HepG2 (cell line): ENCODE measurements at regions not wholly inside any gene's neighbourhood (a gene's known extent, or its start where the extent isn't known, plus 50 kb on each side); places are given as distances from the start of the nearest gene placed in this dataset.

ENCODE experiments used
- ATAC-seq: fragments of 200-7000 bp; cut with Tn5 transposase; 3 replicates; pipeline ENCODE4 v1.9.1; 2020; ENCODE audit warnings: mild to moderate bottlenecking, moderate library complexity
- BruUV-seq: library from RNA; stranded (reverse); fragments of 400-500 nt; replicated peaks from 2 replicates; lab custom pipeline; 2021; lab: Mats Ljungman, UMichigan
- CTCF ChIA-PET: fragments of 300-600 bp; formaldehyde crosslinking; extraction: SDS; loops from one replicate; lab custom pipeline; 2021; ENCODE audit warnings: low total read pairs, inconsistent platforms, low intra/inter-chr PET ratio; lab: Yijun Ruan, JAX
- POLR2A ChIA-PET: fragments of 350-600 bp; sonication (Branson Sonifier 250); formaldehyde crosslinking; loops from one replicate; lab custom pipeline; 2020; ENCODE audit warnings: antibody characterized with exemption, inconsistent platforms; lab: Yijun Ruan, JAX
- DNase-seq: peaks from one replicate; pipeline ENCODE4 v3.0.0-alpha.2; 2015; ENCODE audit warnings: low spot score
- FAIRE-seq: peaks from 3 replicates; lab custom pipeline; 2011; peaks lifted over from hg19 to GRCh38; lab: Jason Lieb, UNC
- H2AFZ ChIP-seq: one replicate; pipeline ENCODE4 v1.6.1; 2011; ENCODE audit warnings: low read length, inconsistent platforms
- H3K27ac ChIP-seq: fragments of 300-600 bp; 3 replicates; pipeline ENCODE4 v1.8.0; 2011; ENCODE audit warnings: mixed run types, mild to moderate bottlenecking, mixed read lengths, low read length, inconsistent platforms; ENCODE audit not compliant: insufficient read depth; ENCODE audit errors: extremely low read length
- H3K27me3 ChIP-seq, 2 experiments: fragments of 200-600 bp in 1 of 2; 2 replicates in 1 of 2; 3 replicates in 1 of 2; pipeline versions ENCODE4 v1.6.0 to v1.8.0; 2011; ENCODE audit warnings: low read length in 2 of 2, mild to moderate bottlenecking in 2 of 2, moderate library complexity in 2 of 2, inconsistent platforms in 1 of 2; ENCODE audit not compliant: insufficient read depth in 2 of 2, control insufficient read depth in 1 of 2
- H3K36me3 ChIP-seq, 2 experiments: fragments of 200-600 bp in 1 of 2; replicated peaks in 1 of 2; 2 replicates in 1 of 2; 3 replicates in 1 of 2; pipeline versions ENCODE4 v1.5.1 to v1.8.0; 2011; ENCODE audit warnings: low read length in 2 of 2, inconsistent platforms in 1 of 2; ENCODE audit not compliant: insufficient read depth in 2 of 2, control insufficient read depth in 1 of 2
- H3K4me1 ChIP-seq: 2 replicates; pipeline ENCODE4 v1.5.1; 2012; ENCODE audit warnings: low read length, inconsistent platforms; ENCODE audit not compliant: insufficient read depth
- H3K4me2 ChIP-seq: 2 replicates; pipeline ENCODE4 v1.6.0; 2011; ENCODE audit warnings: low read depth, low read length, inconsistent platforms
- H3K4me3 ChIP-seq, 3 experiments: fragments of 200-600 bp in 1 of 3; sonication (generic), shearing (Covaris generic) in 1 of 3; replicated peaks in 1 of 3; 2 replicates each; pipeline ENCODE4 v1.5.1; 2011 to 2016; ENCODE audit warnings: low read length in 3 of 3, inconsistent platforms in 2 of 3, low read depth in 2 of 3, mild to moderate bottlenecking in 2 of 3, control low read depth in 1 of 3, mixed read lengths in 1 of 3; ENCODE audit not compliant: insufficient read depth in 1 of 3
- H3K79me2 ChIP-seq: one replicate; pipeline ENCODE4 v1.6.1; 2011; ENCODE audit warnings: low read length, inconsistent platforms; ENCODE audit not compliant: insufficient read depth
- H3K9ac ChIP-seq: 2 replicates; pipeline ENCODE4 v1.6.0; 2011; ENCODE audit warnings: mild to moderate bottlenecking, low read depth, low read length, inconsistent platforms; ENCODE audit not compliant: insufficient read depth
- H3K9me3 ChIP-seq: 2 replicates; pipeline ENCODE4 v1.5.1; 2012; ENCODE audit warnings: mild to moderate bottlenecking, low read length
- H4K20me1 ChIP-seq: 2 replicates; pipeline ENCODE4 v1.6.0; 2011; ENCODE audit warnings: inconsistent platforms, mild to moderate bottlenecking, low read length, moderate library complexity; ENCODE audit not compliant: insufficient read depth
- BRCA1 ChIP-seq: sonication (generic); formaldehyde crosslinking; IDR thresholded peaks from 2 replicates; pipeline ENCODE4 v1.4.0; 2020; ENCODE audit warnings: missing genetic modification reagents
- EED ChIP-seq: sonication (generic); formaldehyde crosslinking; IDR thresholded peaks from 2 replicates; pipeline ENCODE4 v1.5.0; 2020; ENCODE audit warnings: mild to moderate bottlenecking, missing genetic modification reagents
- ETV5 ChIP-seq: IDR thresholded peaks from 2 replicates; pipeline ENCODE4 v1.6.1; 2018; ENCODE audit warnings: missing biosample characterization, missing genetic modification reagents, inconsistent platforms, borderline replicate concordance
- HIC2 ChIP-seq: sonication (generic); formaldehyde crosslinking; IDR thresholded peaks from 2 replicates; pipeline ENCODE4 v1.9.0; 2022; ENCODE audit warnings: low read depth, missing genetic modification reagents
- HMG20B ChIP-seq: conservative IDR thresholded peaks from 2 replicates; pipeline ENCODE4 v1.6.1; 2016; ENCODE audit warnings: missing genetic modification reagents, missing compliant biosample characterization
- IKZF5 ChIP-seq: IDR thresholded peaks from 2 replicates; pipeline ENCODE4 v1.6.1; 2018; ENCODE audit warnings: missing genetic modification reagents, mild to moderate bottlenecking, missing compliant biosample characterization
- LBX2 ChIP-seq: sonication (generic); formaldehyde crosslinking; IDR thresholded peaks from 2 replicates; pipeline ENCODE4 v1.5.0; 2020; ENCODE audit warnings: missing genetic modification reagents, mild to moderate bottlenecking, borderline replicate concordance
- MYPOP ChIP-seq: sonication (generic); formaldehyde crosslinking; IDR thresholded peaks from 2 replicates; pipeline ENCODE4 v1.8.1; 2023; ENCODE audit warnings: mild to moderate bottlenecking, moderate library complexity, missing genetic modification reagents
- PHF21A ChIP-seq: sonication (generic); formaldehyde crosslinking; IDR thresholded peaks from 2 replicates; pipeline ENCODE4 v1.5.0; 2020; ENCODE audit warnings: mild to moderate bottlenecking, missing genetic modification reagents
- PRDM10 ChIP-seq: sonication (generic); formaldehyde crosslinking; IDR thresholded peaks from 2 replicates; pipeline ENCODE4 v1.4.0; 2020; ENCODE audit warnings: low read depth, missing genetic modification reagents
- REXO4 ChIP-seq: sonication (generic); formaldehyde crosslinking; IDR thresholded peaks from 2 replicates; pipeline ENCODE4 v1.8.0; 2022; ENCODE audit warnings: missing genetic modification reagents, mild to moderate bottlenecking, borderline replicate concordance
- SP140L ChIP-seq: sonication (generic); formaldehyde crosslinking; IDR thresholded peaks from 2 replicates; pipeline ENCODE4 v1.4.0; 2020; ENCODE audit warnings: missing genetic modification reagents, borderline replicate concordance
- TARDBP ChIP-seq: sonication (generic); formaldehyde crosslinking; IDR thresholded peaks from 2 replicates; pipeline ENCODE4 v1.8.0; 2022; ENCODE audit warnings: mild to moderate bottlenecking, missing genetic modification reagents
- ZNF383 ChIP-seq: sonication (generic); formaldehyde crosslinking; IDR thresholded peaks from 2 replicates; pipeline ENCODE4 v1.4.0; 2020; ENCODE audit warnings: missing genetic modification reagents, mild to moderate bottlenecking, borderline replicate concordance
- ZNF556 ChIP-seq: sonication (generic); formaldehyde crosslinking; IDR thresholded peaks from 2 replicates; pipeline ENCODE4 v1.4.0; 2020; ENCODE audit warnings: mild to moderate bottlenecking, missing genetic modification reagents, borderline replicate concordance
- WGBS: methylation state at CpG from one replicate; pipeline ENCODE4 v1.1.6; 2017; ENCODE audit warnings: low lambda C conversion rate; 5-methylcytosine and 5-hydroxymethylcytosine counted together
- in situ Hi-C: cut with HindIII; loops from 2 replicates; pipeline ENCODE4 v1.10.0; 2017; ENCODE audit warnings: low pct_unique_long_range_greater_than_20kb; ENCODE audit not compliant: extremely low pct_ligation_motif_present
- intact Hi-C: fragments of 100-400 bp; cut with micrococcal nuclease; formaldehyde crosslinking; loops from one replicate; pipeline ENCODE4 v1.10.0; 2022; ENCODE audit not compliant: unreplicated experiment

GRCh38 chr2:31736695-31737454 is 156.1 kb upstream of the SRD5A2 start:
- Histone ChIP-seq H3K4me1 (peaks cover 21% of the 10 kb centered on the region), H3K79me2 (no peaks in the 10 kb centered on the region), H3K9me3 (no peaks in the 10 kb centered on the region), H4K20me1 (no peaks in the 10 kb centered on the region), H3K9ac (no peak overlapping the region), H3K27ac (no peak overlapping the region), H3K4me3 (no peak overlapping the region), H3K4me2 (peak overlapping the region; percentile 48), H3K27me3 (no peaks in the 10 kb centered on the region), H2AFZ (no peak overlapping the region), H3K36me3 (no peaks in the 10 kb centered on the region)
- ChIA-PET CTCF (no interaction called here), POLR2A (no interaction called here)
- in situ Hi-C loops (no loop called here), intact Hi-C loops (no loop called here)
- FAIRE-seq (peak; percentile 98), ATAC-seq (peak; percentile 96), DNase-seq (peak; percentile 74)
- 6% methylated on average over 6 of the region's 6 CpGs for WGBS
- no TSS peak for BruUV-seq
- TF ChIP-seq SP140L (CRISPR knock-in tag) (no peak), LBX2 (CRISPR knock-in tag) (no peak), PHF21A (peak; percentile 41), ETV5 (CRISPR knock-in tag) (peak; percentile 93), MYPOP (CRISPR knock-in tag) (no peak), HMG20B (CRISPR knock-in tag) (peak; percentile 36; the same call in 1 of the 2 replicates), IKZF5 (peak; percentile 41; the same call in 1 of the 2 replicates), ZNF556 (peak; percentile 76; the same call in 1 of the 2 replicates), BRCA1 (CRISPR knock-in tag) (no peak), ZNF383 (no peak), PRDM10 (no peak), EED (CRISPR knock-in tag) (no peak), TARDBP (peak; percentile 91; the same call in 1 of the 2 replicates), HIC2 (CRISPR knock-in tag) (no peak), REXO4 (CRISPR knock-in tag) (no peak)
